Astrocyte of the cerebellum (primary cell): ENCODE measurements at regions not wholly inside any gene's neighbourhood (a gene's known extent, or its start where the extent isn't known, plus 50 kb on each side); places are given as distances from the start of the nearest gene placed in this dataset.

Source experiments
- DNase-seq: peaks from one replicate; pipeline ENCODE4 v3.0.0-alpha.2; 2011; ENCODE audit warnings: low read depth
- H3K4me3 ChIP-seq: 2 replicates; pipeline ENCODE4 v1.5.1; 2011; ENCODE audit warnings: mild to moderate bottlenecking, low read depth, low read length, moderate library complexity
- CTCF ChIP-seq: IDR thresholded peaks from 2 replicates; pipeline ENCODE4 v1.5.1; 2012; ENCODE audit warnings: low read length, low read depth, moderate library complexity, mild to moderate bottlenecking; ENCODE audit errors: missing control alignments
- in situ Hi-C: cut with HindIII; loops from 2 replicates; pipeline ENCODE4 v1.10.0; 2017; ENCODE audit warnings: low sequenced_read_pairs

- in situ Hi-C loops, result no loop called here
- DNase-seq, result no peak
- H3K4me3 ChIP-seq, result no peak overlapping the region
- no peak for TF ChIP-seq CTCF
These were observed 192.4 kb upstream of the CNTN1 start for GRCh38 chr12:40499856-40500255.

- no peak for DNase-seq
- TF ChIP-seq CTCF, result no peak
- in situ Hi-C loops, result no loop called here
- H3K4me3 ChIP-seq, result no peak overlapping the region
These were observed 189.9 kb upstream of the CNTN1 start for GRCh38 chr12:40502322-40502721.

GRCh38 chr12:40505327-40505726, 186.9 kb upstream of the CNTN1 start:
- TF ChIP-seq CTCF, result no peak
- no peak for DNase-seq
- no peak overlapping the region for H3K4me3 ChIP-seq
- in situ Hi-C loops, result no loop called here

GRCh38 chr12:40508421-40508820, 183.8 kb upstream of the CNTN1 start:
- no peak overlapping the region for H3K4me3 ChIP-seq
- in situ Hi-C loops, result no loop called here
- no peak for TF ChIP-seq CTCF
- DNase-seq, result no peak

GRCh38 chr12:40511341-40511740, 180.9 kb upstream of the CNTN1 start:
- no peak overlapping the region for H3K4me3 ChIP-seq
- no peak for DNase-seq
- in situ Hi-C loops, result loop anchor here (5.0 kb wide), 1 partner anchor 36 kb away; no protein-coding TSS in a partner anchor

GRCh38 chr12:40515041-40515816, 177.0 kb upstream of the CNTN1 start:
- in situ Hi-C loops, result no loop called here
- peak; percentile 18 for DNase-seq

More at GRCh38 chr12:40511341-40511740, 180.9 kb upstream of the CNTN1 start:
- TF ChIP-seq CTCF, result no peak

More at GRCh38 chr12:40515041-40515816, 177.0 kb upstream of the CNTN1 start:
- H3K4me3 ChIP-seq, result no peak overlapping the region
- no peak for TF ChIP-seq CTCF
